Right kidney (tissue), 1 donor: ENCODE measurements at regions not wholly inside any gene's neighbourhood (a gene's known extent, or its start where the extent isn't known, plus 50 kb on each side); places are given as distances from the start of the nearest gene placed in this dataset.
"Not testable (repeated sequence)": the region's sequence is repeated elsewhere in the genome, so short reads cannot be mapped to it uniquely, and the experiment has no call there.

ENCODE experiments used
- DNase-seq: peaks from one replicate; pipeline ENCODE4 v3.0.0-alpha.2; 2016

DNA sequence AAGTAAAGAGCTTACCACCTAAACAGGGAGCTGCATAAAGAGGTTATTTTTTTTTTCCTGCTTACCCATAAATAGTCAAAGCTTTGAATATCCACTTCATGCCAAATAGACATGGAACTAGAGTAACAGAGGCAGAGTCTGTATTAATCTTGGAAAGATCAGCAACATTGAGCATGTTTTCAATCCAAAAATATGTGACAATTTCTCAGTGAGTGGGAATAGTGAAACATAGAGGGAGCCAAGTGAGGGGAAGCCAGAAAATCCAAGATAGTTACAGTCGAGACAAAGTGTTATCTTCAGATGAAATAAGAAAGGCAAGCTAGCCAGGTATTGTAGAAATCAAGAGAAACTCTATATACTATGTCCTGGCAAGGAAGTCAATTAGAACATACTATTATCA is 122.3 kb upstream of the TACR3 start:
- DNase-seq, result no peak

- DNase-seq, result not testable (repeated sequence)
Measured at GRCh38 chr4:103810308-103810707, 90.5 kb upstream of the TACR3 start.

- no peak for DNase-seq
Measured at GRCh38 chr4:103802766-103803165, 83.0 kb upstream of the TACR3 start.

GRCh38 chr4:103787057-103787456 is 67.3 kb upstream of the TACR3 start:
- DNase-seq, result no peak

DNA sequence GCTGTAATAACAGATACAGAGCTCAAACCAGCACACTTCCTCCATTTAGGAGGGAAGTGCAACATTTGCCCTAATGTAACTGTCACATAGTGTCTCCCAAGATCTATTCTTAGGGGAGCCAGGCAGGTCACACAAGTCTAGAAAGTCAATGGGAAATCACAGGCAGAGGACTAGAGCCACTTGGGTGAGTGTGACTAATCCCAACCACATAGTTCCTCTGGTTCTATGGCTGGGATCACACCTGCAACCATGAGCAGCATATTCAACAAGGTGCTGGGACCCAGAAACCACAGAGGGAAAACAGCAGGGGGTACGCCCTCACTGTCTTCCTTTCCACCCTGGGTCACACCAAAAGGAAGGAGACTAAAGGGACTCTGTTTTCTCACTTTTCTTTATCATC is 66.8 kb upstream of the TACR3 start:
- DNase-seq, result no peak

DNA sequence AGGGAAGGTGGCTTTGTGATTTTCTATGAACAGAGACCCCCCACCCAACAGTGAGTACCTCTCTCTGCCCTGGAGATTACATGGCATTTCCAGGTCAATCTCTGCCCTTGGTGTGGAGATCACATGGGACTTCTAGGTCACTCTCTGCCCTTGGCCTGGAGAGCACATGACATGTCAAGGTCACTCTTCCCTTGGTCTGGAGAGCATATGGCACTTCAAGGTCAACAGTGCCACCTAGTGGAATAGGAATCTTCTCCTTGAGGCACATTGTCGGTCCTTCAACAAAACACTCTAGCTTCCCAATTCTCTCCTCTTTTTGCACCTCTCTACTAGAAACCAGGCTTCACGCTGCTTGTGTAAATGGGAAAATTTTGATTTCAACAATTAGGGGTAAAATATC is 66.2 kb upstream of the TACR3 start:
- no peak for DNase-seq

GRCh38 chr4:103778221-103778620 is 58.4 kb upstream of the TACR3 start:
- DNase-seq, result no peak

- DNase-seq, result no peak
Measured at GRCh38 chr4:103774326-103774825, 54.6 kb upstream of the TACR3 start.

- no peak for DNase-seq
Measured at GRCh38 chr4:103773691-103774231, 54.0 kb upstream of the TACR3 start.
